Tibial nerve (tissue), 4 donors: ENCODE measurements at regions not wholly inside any gene's neighbourhood (a gene's known extent, or its start where the extent isn't known, plus 50 kb on each side); places are given as distances from the start of the nearest gene placed in this dataset.

Source experiments
- EP300 ChIP-seq, 2 donors: sonication (generic); formaldehyde crosslinking; IDR thresholded peaks; one replicate each; pipeline ENCODE4 v1.6.1; 2017; ENCODE audit warnings: antibody characterized with exemption in 2 of 2, mild to moderate bottlenecking in 1 of 2
- POLR2A ChIP-seq, 2 donors: fragments of 450-650 bp; IDR thresholded peaks; one replicate each; pipeline ENCODE4 v1.6.1; 2017; ENCODE audit warnings: antibody characterized with exemption in 2 of 2, mild to moderate bottlenecking in 2 of 2, moderate library complexity in 2 of 2
- TF ChIP-seq, protein P1 (sequence below), 5 experiments: fragments of 200-600 bp in 3 of 5; fragments of 450-650 bp in 2 of 5; sonication (generic) in 3 of 5; IDR thresholded peaks; one replicate each; pipeline ENCODE4 v1.5.1; 2016 to 2019; ENCODE audit warnings: antibody characterized with exemption in 5 of 5, mild to moderate bottlenecking in 3 of 5, moderate library complexity in 2 of 5

DNA sequence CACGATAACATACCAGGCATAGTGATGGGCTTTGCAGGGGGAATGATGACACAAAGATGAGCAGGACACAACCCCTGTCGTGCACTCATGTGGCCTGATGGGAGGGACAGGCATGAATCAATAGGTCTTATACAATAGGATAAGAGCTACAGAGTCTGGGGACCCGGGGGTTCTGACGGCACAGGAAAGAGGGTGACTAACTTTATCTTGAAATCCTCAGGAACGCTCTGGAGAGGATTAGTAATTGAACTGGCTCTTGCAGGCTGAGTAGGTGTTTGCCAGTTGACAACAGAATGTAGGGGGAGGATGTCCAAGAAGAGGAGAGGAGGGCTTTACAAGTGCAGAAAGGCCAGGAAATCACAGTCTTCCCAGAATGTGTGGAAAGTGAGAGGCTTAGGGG lies 219.9 kb upstream of the ECI2 start:
- TF ChIP-seq, protein P1, sequence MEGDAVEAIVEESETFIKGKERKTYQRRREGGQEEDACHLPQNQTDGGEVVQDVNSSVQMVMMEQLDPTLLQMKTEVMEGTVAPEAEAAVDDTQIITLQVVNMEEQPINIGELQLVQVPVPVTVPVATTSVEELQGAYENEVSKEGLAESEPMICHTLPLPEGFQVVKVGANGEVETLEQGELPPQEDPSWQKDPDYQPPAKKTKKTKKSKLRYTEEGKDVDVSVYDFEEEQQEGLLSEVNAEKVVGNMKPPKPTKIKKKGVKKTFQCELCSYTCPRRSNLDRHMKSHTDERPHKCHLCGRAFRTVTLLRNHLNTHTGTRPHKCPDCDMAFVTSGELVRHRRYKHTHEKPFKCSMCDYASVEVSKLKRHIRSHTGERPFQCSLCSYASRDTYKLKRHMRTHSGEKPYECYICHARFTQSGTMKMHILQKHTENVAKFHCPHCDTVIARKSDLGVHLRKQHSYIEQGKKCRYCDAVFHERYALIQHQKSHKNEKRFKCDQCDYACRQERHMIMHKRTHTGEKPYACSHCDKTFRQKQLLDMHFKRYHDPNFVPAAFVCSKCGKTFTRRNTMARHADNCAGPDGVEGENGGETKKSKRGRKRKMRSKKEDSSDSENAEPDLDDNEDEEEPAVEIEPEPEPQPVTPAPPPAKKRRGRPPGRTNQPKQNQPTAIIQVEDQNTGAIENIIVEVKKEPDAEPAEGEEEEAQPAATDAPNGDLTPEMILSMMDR (IDR thresholded peaks at IDR 0.05): no peak
- TF ChIP-seq POLR2A (IDR thresholded peaks at IDR 0.05) (no peak), EP300 (IDR thresholded peaks at IDR 0.05) (no peak)
